Right lung (tissue), 2 donors: ENCODE measurements at regions not wholly inside any gene's neighbourhood (a gene's known extent, or its start where the extent isn't known, plus 50 kb on each side); places are given as distances from the start of the nearest gene placed in this dataset.

ENCODE experiments used
- DNase-seq, 2 donors: peaks; one replicate each; pipeline ENCODE4 v3.0.0-alpha.2; 2013

DNA sequence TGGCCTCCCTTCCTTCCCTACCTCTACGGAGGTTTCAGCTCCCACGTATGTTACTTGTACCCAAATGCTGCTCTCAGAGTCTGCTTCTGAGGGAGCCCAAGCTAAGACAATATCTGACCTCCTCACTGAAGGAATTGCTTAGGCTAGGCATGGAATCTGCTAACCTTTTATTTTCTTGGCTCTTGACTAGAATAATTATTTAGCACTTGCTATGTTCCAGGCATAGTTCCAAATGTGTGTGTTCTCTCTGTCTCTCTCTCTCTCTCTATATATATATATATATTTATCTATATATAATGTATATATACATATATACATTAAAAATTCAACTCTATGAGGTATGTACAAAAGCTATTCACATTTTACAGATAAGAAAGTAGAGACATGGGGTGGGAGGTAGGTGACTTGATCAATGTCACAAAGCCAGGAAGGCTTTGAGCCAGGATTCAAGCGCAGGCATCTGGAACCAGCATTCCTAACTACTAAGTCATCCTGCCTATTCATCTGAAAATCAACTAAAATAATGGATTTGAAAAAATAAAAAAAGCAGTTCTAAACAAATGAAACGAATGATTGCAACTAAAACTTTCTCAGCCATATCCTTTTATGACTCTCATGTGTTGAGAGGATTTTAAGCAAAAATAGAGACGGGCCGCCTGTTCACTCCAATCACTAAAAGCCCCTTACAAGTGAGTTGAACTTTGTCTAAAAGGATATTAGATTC, 189.7 kb upstream of the JAG1 start:
- DNase-seq: no peak

- no peak for DNase-seq
These were observed 190.4 kb upstream of the JAG1 start for GRCh38 chr20:10864076-10864672.

GRCh38 chr20:10868299-10868698, 194.5 kb upstream of the JAG1 start:
- DNase-seq: no peak

- DNase-seq: no peak
These were observed 199.2 kb upstream of the JAG1 start for GRCh38 chr20:10873026-10873425.

- DNase-seq: no peak
These were observed 201.9 kb upstream of the JAG1 start for GRCh38 chr20:10875653-10876052.

- DNase-seq: no peak
These were observed 202.8 kb upstream of the JAG1 start for GRCh38 chr20:10876558-10876957.

GRCh38 chr20:10877342-10877741, 203.5 kb upstream of the JAG1 start:
- DNase-seq: no peak

DNA sequence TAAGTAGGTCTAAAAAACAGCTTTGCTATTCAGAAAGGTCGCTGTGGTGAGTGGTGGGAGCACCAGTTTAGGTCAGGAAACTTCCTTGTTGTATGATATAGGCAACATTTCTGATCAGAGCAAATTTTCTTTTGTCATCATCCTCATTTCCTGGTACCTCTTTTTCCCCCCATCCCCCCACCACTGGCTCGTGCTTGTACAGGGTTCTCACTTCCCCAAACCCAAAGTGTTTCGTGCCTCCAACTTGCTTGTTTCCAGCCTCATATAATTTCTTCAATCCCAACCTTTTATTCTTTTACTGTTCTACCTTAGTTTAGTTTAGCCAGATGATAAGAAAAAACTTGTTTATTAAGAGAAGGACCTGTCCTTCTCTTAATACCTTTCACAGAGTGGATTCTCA, 209.4 kb upstream of the JAG1 start:
- DNase-seq: no peak

DNA sequence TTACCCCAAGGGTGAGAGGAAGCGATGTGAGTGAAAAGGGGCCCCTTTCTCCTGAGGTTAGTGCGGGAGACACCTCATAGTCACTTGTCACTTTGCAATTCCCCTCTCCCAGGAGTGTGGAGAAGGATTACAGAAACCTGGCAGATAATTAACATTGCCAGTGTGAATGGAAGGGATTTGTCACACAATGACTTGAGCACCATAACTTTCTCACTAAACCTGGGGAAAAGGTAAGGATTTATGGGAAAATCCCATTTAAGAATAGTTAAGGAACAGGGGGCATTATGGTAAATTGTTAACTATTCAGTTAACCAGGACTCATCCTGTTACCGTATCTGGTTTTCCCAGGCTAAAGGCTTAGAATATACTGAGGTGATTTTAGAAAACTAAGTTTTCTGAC, 219.5 kb upstream of the JAG1 start:
- DNase-seq: no peak

GRCh38 chr20:10897336-10897735, 223.5 kb upstream of the JAG1 start:
- no peak for DNase-seq

DNA sequence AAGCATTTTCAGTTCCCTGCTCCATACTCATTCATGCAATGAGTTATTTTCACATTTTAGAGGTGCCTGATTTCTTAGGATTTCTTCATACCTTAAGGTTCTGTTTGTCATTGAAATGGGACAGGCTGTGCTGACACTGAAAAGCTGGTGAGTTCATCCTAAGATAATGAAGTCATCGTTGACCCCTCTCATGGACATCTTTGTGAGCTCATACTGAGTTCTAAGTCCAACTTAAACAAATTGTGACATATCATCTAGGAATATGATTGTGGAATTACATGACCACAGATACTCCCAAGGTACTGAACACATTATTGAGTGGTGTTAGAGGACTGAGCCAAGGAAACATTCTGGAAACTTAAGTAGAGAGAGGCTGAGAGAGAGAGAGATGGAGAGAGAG, 224.8 kb upstream of the JAG1 start:
- no peak for DNase-seq

DNA sequence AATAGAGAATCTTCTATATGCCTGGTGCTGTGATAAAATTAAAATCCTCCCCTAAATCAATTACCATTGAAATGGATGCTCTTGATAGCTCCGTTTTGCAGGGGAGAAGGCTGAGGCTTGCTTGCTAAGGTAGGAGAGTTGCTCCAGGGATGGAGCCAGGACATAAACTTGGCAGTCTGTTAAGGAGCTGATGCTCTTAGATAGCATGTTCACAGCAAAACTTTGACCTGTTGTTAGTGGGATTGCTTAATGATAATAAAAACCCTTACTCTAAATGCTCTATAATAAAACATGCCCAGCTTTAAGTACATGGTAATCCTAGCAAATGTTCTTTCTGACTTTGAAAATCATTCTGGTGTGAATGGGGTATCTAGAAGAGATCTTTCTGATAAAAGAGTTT, 228.4 kb upstream of the JAG1 start:
- DNase-seq: no peak

GRCh38 chr20:10902576-10903282, 228.9 kb upstream of the JAG1 start:
- no peak for DNase-seq

DNA sequence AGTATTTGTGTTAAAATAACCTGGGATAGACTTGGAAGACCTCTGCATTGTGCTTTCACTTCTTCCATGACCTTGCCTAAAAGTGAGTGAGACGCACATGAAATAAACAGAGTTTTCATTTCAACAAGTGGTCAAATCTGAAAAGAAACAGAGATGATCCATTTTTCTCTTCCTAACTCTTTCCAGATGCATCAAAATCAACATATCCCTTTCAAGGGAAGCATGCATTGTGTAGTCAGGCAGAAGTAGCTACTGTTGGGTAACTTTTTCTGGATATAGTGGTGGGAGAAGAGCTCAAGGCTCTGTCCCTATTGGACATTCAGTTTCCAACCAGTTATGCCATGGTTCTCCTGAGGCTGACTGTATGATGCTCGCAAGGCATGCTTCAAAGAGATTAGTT, 233.0 kb upstream of the JAG1 start:
- no peak for DNase-seq

DNA sequence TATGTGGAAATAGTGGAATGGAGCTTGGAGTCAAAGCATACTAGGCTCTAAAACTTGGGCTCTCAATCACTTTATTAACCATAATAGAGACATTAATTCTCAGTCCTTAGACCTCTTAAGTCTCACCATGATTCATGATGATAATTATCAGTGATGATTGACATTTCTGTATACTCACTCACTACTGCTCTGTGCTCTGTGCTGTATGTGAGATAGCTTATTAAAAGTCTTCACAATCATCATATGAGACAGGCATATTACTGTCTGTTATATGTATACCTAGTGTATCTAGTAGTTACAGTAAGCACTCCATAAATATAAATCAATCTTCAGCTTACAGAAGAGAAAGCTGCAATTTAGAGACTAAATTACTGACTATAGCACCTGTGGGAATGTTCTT, 236.0 kb upstream of the JAG1 start:
- no peak for DNase-seq

DNA sequence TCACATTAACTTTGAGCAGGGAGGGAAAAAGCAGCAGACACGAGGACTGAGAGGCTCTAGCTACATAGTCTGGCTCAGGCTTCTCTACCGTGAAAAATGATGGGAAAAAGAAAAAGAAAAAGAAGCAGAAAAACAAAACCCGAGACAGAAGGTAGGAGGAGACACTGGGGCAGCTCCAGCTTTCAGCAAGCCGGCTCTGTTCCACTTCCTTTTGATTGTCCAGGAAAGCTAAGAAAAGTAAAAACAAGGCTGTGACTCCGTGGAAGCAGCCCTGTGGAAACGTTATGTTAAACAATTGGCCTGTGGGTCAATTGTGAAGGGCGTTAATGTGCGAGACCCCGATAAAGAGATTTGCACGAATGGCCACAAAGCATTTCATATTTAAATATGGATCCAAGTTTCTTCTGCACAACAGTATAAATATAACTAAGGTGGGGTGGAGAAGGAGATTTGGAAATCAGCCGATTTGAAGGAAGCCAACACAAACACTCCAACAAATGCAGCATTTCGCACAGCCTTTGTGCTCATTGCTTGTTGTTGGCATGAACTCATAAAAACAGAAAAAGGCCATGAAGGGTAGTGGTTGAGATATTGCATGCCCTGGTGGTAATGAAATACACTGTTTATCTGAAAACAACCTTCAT, 236.9 kb upstream of the JAG1 start:
- no peak for DNase-seq

DNA sequence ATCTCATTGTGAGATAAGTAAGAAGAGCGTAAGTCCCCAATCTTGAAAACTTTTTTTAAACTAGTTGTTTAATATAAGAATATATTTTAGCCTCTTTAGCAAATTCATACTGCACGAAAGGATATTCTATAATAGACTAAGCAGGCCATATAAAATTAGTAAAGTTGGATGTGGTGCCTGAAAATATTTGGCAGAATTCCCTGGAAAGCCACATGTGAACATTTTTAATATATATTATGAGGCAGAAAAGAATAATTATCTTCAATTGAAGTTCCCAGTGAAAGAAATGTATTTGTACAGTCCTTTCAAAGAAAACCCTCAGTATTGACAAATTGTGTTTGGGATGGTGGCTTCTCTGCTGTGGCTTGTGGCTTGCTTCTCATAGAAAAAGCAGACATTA, 237.5 kb upstream of the JAG1 start:
- DNase-seq: no peak

DNA sequence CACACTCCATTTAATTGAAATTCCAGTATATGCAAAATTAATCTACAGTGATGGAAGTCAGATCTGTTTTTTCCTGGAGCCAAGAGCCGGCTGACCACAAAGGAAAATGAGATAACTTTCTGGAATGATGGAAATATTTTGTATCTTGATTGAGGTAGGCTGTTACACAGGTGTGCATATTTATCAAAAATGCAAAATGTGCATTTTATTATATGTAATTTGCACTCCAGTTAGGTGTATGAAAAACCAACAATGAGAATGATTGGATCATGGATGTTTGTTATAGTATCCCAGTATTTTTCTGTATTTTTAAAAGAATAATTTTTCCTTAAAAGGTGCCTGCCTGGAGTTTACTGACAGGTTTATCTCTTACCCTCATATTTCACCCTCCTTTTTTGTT, 242.0 kb upstream of the JAG1 start:
- DNase-seq: no peak

DNA sequence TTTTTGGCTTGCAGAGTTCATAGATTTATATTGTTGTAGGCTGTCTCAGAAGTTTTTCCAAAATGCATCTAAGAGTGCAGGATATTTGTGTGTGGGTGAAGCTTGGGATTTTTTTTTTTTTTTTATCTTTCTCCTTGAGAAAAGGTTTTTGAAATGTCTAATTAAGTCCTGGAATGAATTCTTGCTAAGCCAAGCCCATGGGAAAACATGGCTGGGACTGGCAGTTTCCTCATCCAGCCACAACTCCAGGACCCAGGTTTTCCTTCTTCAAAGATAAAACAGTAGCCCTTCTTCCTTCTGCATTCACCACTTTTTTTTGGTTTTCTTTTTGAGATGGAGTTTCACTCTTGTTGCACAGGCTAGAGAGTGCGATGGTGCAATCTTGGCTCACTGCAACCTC, 242.5 kb upstream of the JAG1 start:
- DNase-seq: no peak

DNA sequence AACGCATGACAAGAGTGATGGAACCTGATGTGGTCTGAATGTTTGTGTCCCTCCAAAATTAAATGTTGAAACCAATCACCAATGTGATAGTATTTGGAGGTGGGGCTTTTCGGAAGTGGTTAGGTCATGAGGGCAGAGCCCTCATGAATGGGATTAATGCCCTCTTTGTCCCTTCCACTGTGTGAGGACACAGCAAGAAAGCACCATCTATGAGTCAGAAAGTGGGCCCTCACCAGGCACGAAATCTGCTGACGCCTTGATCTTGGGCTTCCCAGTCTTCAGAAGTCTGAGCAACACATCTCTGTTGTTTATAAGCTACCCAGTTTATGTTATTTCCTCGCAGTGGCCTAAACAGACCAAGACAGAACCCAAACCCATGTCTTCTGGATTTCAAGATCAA, 244.0 kb upstream of the JAG1 start:
- DNase-seq: no peak

DNA sequence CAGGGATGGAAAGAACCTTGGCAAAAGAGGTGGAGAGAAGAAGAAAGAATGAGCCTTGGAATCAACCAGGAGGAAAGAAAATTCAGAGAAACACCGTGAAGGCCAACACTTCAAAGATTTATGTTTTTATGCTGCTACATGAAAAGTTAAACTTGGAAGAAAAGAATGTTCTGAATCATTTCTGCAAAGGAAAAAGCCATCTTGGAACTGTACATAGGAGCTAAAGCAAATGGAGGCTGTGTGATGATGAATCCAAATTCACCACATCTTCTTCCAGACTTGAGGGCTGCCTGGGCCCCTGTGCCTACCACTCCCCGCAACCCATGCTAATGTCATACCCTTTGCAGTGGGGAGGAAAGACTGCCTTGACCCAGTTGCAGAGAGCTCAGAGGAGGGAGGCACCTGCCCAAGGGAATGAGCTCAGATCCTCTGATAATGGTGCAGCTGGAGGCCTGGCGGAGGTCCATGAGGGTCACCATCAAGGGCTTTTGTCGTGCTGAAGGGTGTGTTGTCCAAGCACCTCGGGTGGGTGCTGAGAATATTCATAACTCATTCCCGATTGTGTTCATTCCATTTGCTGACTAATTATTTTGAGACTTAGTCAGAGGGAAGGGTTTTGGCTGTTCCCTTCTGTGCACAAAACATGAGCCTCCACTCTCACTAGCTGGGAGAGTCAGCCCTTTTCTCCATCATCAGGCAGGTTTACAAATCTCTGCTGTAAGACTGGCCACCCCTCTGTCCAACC, 245.8 kb upstream of the JAG1 start:
- DNase-seq: no peak

- no peak for DNase-seq
These were observed 246.6 kb upstream of the JAG1 start for GRCh38 chr20:10920396-10920795.
